Vagina (tissue), 2 donors: ENCODE measurements at regions not wholly inside any gene's neighbourhood (a gene's known extent, or its start where the extent isn't known, plus 50 kb on each side); places are given as distances from the start of the nearest gene placed in this dataset.
"Not testable (repeated sequence)": the region's sequence is repeated elsewhere in the genome, so short reads cannot be mapped to it uniquely, and the experiment has no call there.

Source experiments
- DNase-seq, 2 donors: peaks; one replicate each; pipeline ENCODE4 v3.0.0-alpha.2; 2017; ENCODE audit errors: extremely low spot score in 2 of 2
- H3K27ac ChIP-seq: fragments of 200-600 bp; sonication (generic); one replicate; pipeline ENCODE4 v1.5.1; 2019
- H3K27me3 ChIP-seq: fragments of 200-600 bp; sonication (generic); one replicate; pipeline ENCODE4 v1.5.1; 2019
- H3K36me3 ChIP-seq, 2 donors: fragments of 200-600 bp; sonication (generic); one replicate each; pipeline ENCODE4 v1.5.1; 2017 to 2019
- H3K4me1 ChIP-seq: fragments of 200-600 bp; sonication (generic); one replicate; pipeline ENCODE4 v1.5.1; 2019
- H3K4me3 ChIP-seq, 2 donors: fragments of 200-600 bp; sonication (generic); 1 replicate in 1 of 2; 2 replicates in 1 of 2; pipeline ENCODE4 v1.5.1; 2016 to 2019
- H3K9me3 ChIP-seq: fragments of 200-600 bp; sonication (generic); one replicate; pipeline ENCODE4 v1.5.1; 2019
- CTCF ChIP-seq, 3 experiments: fragments of 450-650 bp in 2 of 3; fragments of 200-600 bp in 1 of 3; sonication (generic) in 1 of 3; IDR thresholded peaks; one replicate each; pipeline ENCODE4 v1.5.1; 2017 to 2019; ENCODE audit warnings: antibody characterized with exemption in 3 of 3, mild to moderate bottlenecking in 2 of 3, moderate library complexity in 2 of 3
- POLR2A ChIP-seq, 2 donors: fragments of 450-650 bp; IDR thresholded peaks; one replicate each; pipeline ENCODE4 v1.6.1; 2017; ENCODE audit warnings: antibody characterized with exemption in 2 of 2, mild to moderate bottlenecking in 2 of 2, moderate library complexity in 2 of 2
- POLR2AphosphoS5 ChIP-seq, 2 donors: sonication (generic); formaldehyde crosslinking; IDR thresholded peaks; one replicate each; pipeline ENCODE4 v1.9.0; 2017; ENCODE audit warnings: antibody characterized with exemption in 2 of 2, mild to moderate bottlenecking in 2 of 2, low read depth in 1 of 2; ENCODE audit not compliant: insufficient read depth in 1 of 2
- intact Hi-C: fragments of 100-400 bp; cut with DNase I; formaldehyde crosslinking; loops from one replicate; pipeline ENCODE4 v1.15.1; 2023

- intact Hi-C loops, result no loop called here
- no peak for DNase-seq
- Histone ChIP-seq H3K4me3 (no peak overlapping the region), H3K9me3 (no peaks in the 10 kb centered on the region), H3K27ac (no peak overlapping the region), H3K36me3 (no peaks in the 10 kb centered on the region), H3K4me1 (no peaks in the 10 kb centered on the region), H3K27me3 (no peaks in the 10 kb centered on the region)
- TF ChIP-seq CTCF (IDR thresholded peaks at IDR 0.05) (no peak), POLR2AphosphoS5 (IDR thresholded peaks at IDR 0.05; ENCODE audit: insufficient read depth in 1 of 2, low read depth in 1 of 2) (no peak), POLR2A (IDR thresholded peaks at IDR 0.05) (no peak)
Observed at GRCh38 chr12:33514893-33515292, 75.3 kb upstream of the SYT10 start.

GRCh38 chr12:33519566-33519965 is 79.9 kb upstream of the SYT10 start:
- no peak overlapping the region for H3K27ac ChIP-seq
- no peaks in the 10 kb centered on the region for H3K4me1 ChIP-seq
- no peaks in the 10 kb centered on the region for H3K27me3 ChIP-seq
- no peak for DNase-seq
- H3K9me3 ChIP-seq, result no peaks in the 10 kb centered on the region
- intact Hi-C loops, result no loop called here
- H3K36me3 ChIP-seq, result no peaks in the 10 kb centered on the region
- TF ChIP-seq CTCF (IDR thresholded peaks at IDR 0.05) (no peak), POLR2AphosphoS5 (IDR thresholded peaks at IDR 0.05; ENCODE audit: insufficient read depth in 1 of 2, low read depth in 1 of 2) (no peak), POLR2A (IDR thresholded peaks at IDR 0.05) (no peak)
- no peak overlapping the region for H3K4me3 ChIP-seq

- intact Hi-C loops, H3K27ac ChIP-seq, H3K4me3 ChIP-seq, H3K27me3 ChIP-seq, H3K4me1 ChIP-seq, DNase-seq, H3K9me3 ChIP-seq, H3K36me3 ChIP-seq: not testable (repeated sequence)
Observed at GRCh38 chr12:33520505-33521302, 81.1 kb upstream of the SYT10 start.

- no peaks in the 10 kb centered on the region for H3K4me1 ChIP-seq
- intact Hi-C loops, result no loop called here
Observed at GRCh38 chr12:33529031-33529430, 89.4 kb upstream of the SYT10 start.

GRCh38 chr12:33529810-33530209 is 90.2 kb upstream of the SYT10 start:
- Histone ChIP-seq H3K27ac (no peak overlapping the region), H3K36me3 (no peaks in the 10 kb centered on the region), H3K4me3 (no peak overlapping the region), H3K4me1 (no peaks in the 10 kb centered on the region), H3K27me3 (no peaks in the 10 kb centered on the region), H3K9me3 (no peaks in the 10 kb centered on the region)
- intact Hi-C loops, result no loop called here
- DNase-seq, result no peak
- TF ChIP-seq POLR2AphosphoS5 (IDR thresholded peaks at IDR 0.05; ENCODE audit: insufficient read depth in 1 of 2, low read depth in 1 of 2), result no peak
- no peak for TF ChIP-seq POLR2A (IDR thresholded peaks at IDR 0.05)
- no peak for TF ChIP-seq CTCF (IDR thresholded peaks at IDR 0.05)

More at GRCh38 chr12:33529031-33529430, 89.4 kb upstream of the SYT10 start:
- no peak for DNase-seq
- Histone ChIP-seq H3K36me3 (no peaks in the 10 kb centered on the region), H3K9me3 (no peaks in the 10 kb centered on the region), H3K4me3 (no peak overlapping the region), H3K27me3 (no peaks in the 10 kb centered on the region), H3K27ac (no peak overlapping the region)
- TF ChIP-seq POLR2AphosphoS5 (IDR thresholded peaks at IDR 0.05; ENCODE audit: insufficient read depth in 1 of 2, low read depth in 1 of 2), result no peak
- no peak for TF ChIP-seq CTCF (IDR thresholded peaks at IDR 0.05)
- no peak for TF ChIP-seq POLR2A (IDR thresholded peaks at IDR 0.05)
